Body of pancreas (tissue), 4 donors: ENCODE measurements at regions not wholly inside any gene's neighbourhood (a gene's known extent, or its start where the extent isn't known, plus 50 kb on each side); places are given as distances from the start of the nearest gene placed in this dataset.

Source experiments
- ATAC-seq: fragments of 150-250 bp; one replicate; pipeline ENCODE4 v1.9.1; 2016
- DNase-seq, 4 donors: peaks; one replicate each; pipeline ENCODE4 v3.0.0-alpha.2; 2019
- H3K27ac ChIP-seq, 4 donors: fragments of 200-600 bp; sonication (generic); 1 replicate in 3 of 4; 2 replicates in 1 of 4; pipeline versions ENCODE4 v1.5.1 to v1.6.1; 2016 to 2019; ENCODE audit warnings: mild to moderate bottlenecking in 1 of 4, mixed read lengths in 1 of 4, moderate library complexity in 1 of 4
- H3K27me3 ChIP-seq, 2 donors: fragments of 200-600 bp; sonication (generic); one replicate each; pipeline ENCODE4 v1.6.0; 2016; ENCODE audit warnings: mild to moderate bottlenecking in 1 of 2
- H3K36me3 ChIP-seq, 2 donors: fragments of 200-600 bp; sonication (generic); replicated peaks in 1 of 2; 2 replicates each; pipeline ENCODE4 v1.5.1; 2016; ENCODE audit warnings: low read depth in 2 of 2; ENCODE audit not compliant: insufficient read depth in 1 of 2
- H3K4me1 ChIP-seq: fragments of 200-600 bp; sonication (generic); one replicate; pipeline ENCODE4 v1.6.0; 2016
- H3K4me3 ChIP-seq, 2 donors: fragments of 200-600 bp; sonication (generic); 1 replicate in 1 of 2; 2 replicates in 1 of 2; pipeline ENCODE4 v1.5.1; 2016 to 2019
- H3K9me3 ChIP-seq, 3 donors: fragments of 200-600 bp; sonication (generic); 1 replicate in 2 of 3; 2 replicates in 1 of 3; pipeline ENCODE4 v1.5.1; 2016
- POLR2A ChIP-seq, 3 donors: fragments of 450-650 bp; IDR thresholded peaks; one replicate each; pipeline ENCODE4 v1.6.1; 2016; ENCODE audit warnings: antibody characterized with exemption in 3 of 3, mild to moderate bottlenecking in 2 of 3
- WGBS, 2 donors: methylation state at CpG; one replicate each; pipeline ENCODE4 v1.1.5; 2017; 5-methylcytosine and 5-hydroxymethylcytosine counted together
- intact Hi-C: fragments of 100-400 bp; cut with DNase I; formaldehyde crosslinking; loops from one replicate; pipeline ENCODE4 v1.15.1; 2023
- TF ChIP-seq, protein P1 (sequence below), 7 experiments: fragments of 450-650 bp in 4 of 7; fragments of 200-600 bp in 3 of 7; sonication (generic) in 3 of 7; IDR thresholded peaks; one replicate each; pipeline ENCODE4 v1.5.1; 2016 to 2019; ENCODE audit warnings: antibody characterized with exemption in 7 of 7

- DNase-seq (no peak), ATAC-seq (no peak)
- no peaks in the 10 kb centered on the region for H3K27me3 ChIP-seq
- H3K9me3 ChIP-seq, result no peaks in the 10 kb centered on the region
- H3K27ac ChIP-seq, result no peak overlapping the region
- no peak overlapping the region for H3K4me3 ChIP-seq
- no peaks in the 10 kb centered on the region for H3K36me3 ChIP-seq
- intact Hi-C loops, result no loop called here
- no peak for TF ChIP-seq POLR2A (IDR thresholded peaks at IDR 0.05)
- TF ChIP-seq, protein P1, sequence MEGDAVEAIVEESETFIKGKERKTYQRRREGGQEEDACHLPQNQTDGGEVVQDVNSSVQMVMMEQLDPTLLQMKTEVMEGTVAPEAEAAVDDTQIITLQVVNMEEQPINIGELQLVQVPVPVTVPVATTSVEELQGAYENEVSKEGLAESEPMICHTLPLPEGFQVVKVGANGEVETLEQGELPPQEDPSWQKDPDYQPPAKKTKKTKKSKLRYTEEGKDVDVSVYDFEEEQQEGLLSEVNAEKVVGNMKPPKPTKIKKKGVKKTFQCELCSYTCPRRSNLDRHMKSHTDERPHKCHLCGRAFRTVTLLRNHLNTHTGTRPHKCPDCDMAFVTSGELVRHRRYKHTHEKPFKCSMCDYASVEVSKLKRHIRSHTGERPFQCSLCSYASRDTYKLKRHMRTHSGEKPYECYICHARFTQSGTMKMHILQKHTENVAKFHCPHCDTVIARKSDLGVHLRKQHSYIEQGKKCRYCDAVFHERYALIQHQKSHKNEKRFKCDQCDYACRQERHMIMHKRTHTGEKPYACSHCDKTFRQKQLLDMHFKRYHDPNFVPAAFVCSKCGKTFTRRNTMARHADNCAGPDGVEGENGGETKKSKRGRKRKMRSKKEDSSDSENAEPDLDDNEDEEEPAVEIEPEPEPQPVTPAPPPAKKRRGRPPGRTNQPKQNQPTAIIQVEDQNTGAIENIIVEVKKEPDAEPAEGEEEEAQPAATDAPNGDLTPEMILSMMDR (IDR thresholded peaks at IDR 0.05), result no peak
- 67 to 74% methylated on average over 5 of the region's 5 CpGs for WGBS, 2 donors
- no peaks in the 10 kb centered on the region for H3K4me1 ChIP-seq
These were observed 55.4 kb upstream of the ALDH1A3 start for GRCh38 chr15:100824211-100824610.

GRCh38 chr15:100829457-100829856 is 50.2 kb upstream of the ALDH1A3 start:
- no peak for ATAC-seq
- no peaks in the 10 kb centered on the region for H3K9me3 ChIP-seq
- H3K4me1 ChIP-seq, result no peaks in the 10 kb centered on the region
- DNase-seq, result no peak
- H3K27ac ChIP-seq, result no peak overlapping the region
- H3K4me3 ChIP-seq, result no peak overlapping the region
- no peaks in the 10 kb centered on the region for H3K36me3 ChIP-seq
- 41 to 45% methylated on average over 1 of the region's 1 CpG for WGBS, 2 donors
- TF ChIP-seq, protein P1 (IDR thresholded peaks at IDR 0.05), result no peak
- no peak for TF ChIP-seq POLR2A (IDR thresholded peaks at IDR 0.05)
- intact Hi-C loops, result no loop called here
- no peaks in the 10 kb centered on the region for H3K27me3 ChIP-seq
